A673 (cell line): ENCODE measurements at regions not wholly inside any gene's neighbourhood (a gene's known extent, or its start where the extent isn't known, plus 50 kb on each side); places are given as distances from the start of the nearest gene placed in this dataset.

Experiments used
- BruUV-seq: library from RNA; stranded (reverse); fragments of 400-500 nt; replicated peaks from 2 replicates; lab custom pipeline; 2021; lab: Mats Ljungman, UMichigan
- CTCF ChIA-PET: fragments of 300-600 bp; sonication (Branson Sonifier 250); formaldehyde crosslinking; loops from one replicate; lab custom pipeline; 2022; ENCODE audit warnings: antibody characterized with exemption; lab: Charles Lee
- POLR2A ChIA-PET: fragments of 300-600 bp; sonication (Branson Sonifier 250); formaldehyde crosslinking; loops from one replicate; lab custom pipeline; 2022; ENCODE audit warnings: antibody characterized with exemption; ENCODE audit not compliant: low non-redundant PET; lab: Charles Lee
- DNase-seq: peaks from one replicate; pipeline ENCODE4 v3.0.0-alpha.2; 2015; ENCODE audit warnings: low spot score
- H3K27ac ChIP-seq: fragments of 200-600 bp; sonication (generic); 2 replicates; pipeline ENCODE4 v1.5.1; 2016; ENCODE audit warnings: mixed run types, low read depth, mild to moderate bottlenecking, mixed read lengths, antibody characterized with exemption, low read length; ENCODE audit not compliant: poor library complexity, severe bottlenecking
- H3K27me3 ChIP-seq: fragments of 200-600 bp; sonication (generic); replicated peaks from 2 replicates; pipeline ENCODE4 v1.6.1; 2017; ENCODE audit warnings: mixed run types, low read depth, mild to moderate bottlenecking, mixed read lengths, antibody characterized with exemption, low read length; ENCODE audit not compliant: insufficient read depth, poor library complexity
- H3K36me3 ChIP-seq: fragments of 200-600 bp; sonication (generic); 2 replicates; pipeline ENCODE4 v1.6.1; 2016; ENCODE audit warnings: mixed run types, mild to moderate bottlenecking, mixed read lengths, antibody characterized with exemption, low read length; ENCODE audit not compliant: insufficient read depth, poor library complexity, severe bottlenecking
- H3K4me1 ChIP-seq: fragments of 200-600 bp; sonication (generic); 2 replicates; pipeline ENCODE4 v1.6.1; 2017; ENCODE audit warnings: mixed run types, mild to moderate bottlenecking, mixed read lengths, antibody characterized with exemption, low read length; ENCODE audit not compliant: insufficient read depth, poor library complexity, severe bottlenecking
- H3K4me3 ChIP-seq: fragments of 200-600 bp; sonication (generic); 2 replicates; pipeline ENCODE4 v1.5.1; 2016; ENCODE audit warnings: low read depth, mixed run types, mild to moderate bottlenecking, mixed read lengths, low read length; ENCODE audit not compliant: poor library complexity, severe bottlenecking
- H3K9me3 ChIP-seq: fragments of 200-600 bp; sonication (generic); 2 replicates; pipeline ENCODE4 v1.6.1; 2016; ENCODE audit warnings: mixed run types, low read depth, mild to moderate bottlenecking, mixed read lengths, antibody characterized with exemption, low read length; ENCODE audit not compliant: poor library complexity, severe bottlenecking
- EZH2 ChIP-seq: fragments of 200-600 bp; sonication (generic); IDR thresholded peaks from 2 replicates; pipeline ENCODE4 v1.6.1; 2017; ENCODE audit warnings: borderline replicate concordance, low read depth, mild to moderate bottlenecking, mixed read lengths, antibody characterized with exemption, low read length; ENCODE audit not compliant: poor library complexity, severe bottlenecking
- intact Hi-C: fragments of 100-400 bp; cut with micrococcal nuclease; formaldehyde crosslinking; loops from one replicate; pipeline ENCODE4 v1.10.0; 2022; ENCODE audit not compliant: unreplicated experiment
- TF ChIP-seq, protein P1 (sequence below): fragments of 300-800, 200-600 bp; sonication (generic); conservative IDR thresholded peaks from 2 replicates; pipeline ENCODE4 v1.5.1; 2017; ENCODE audit warnings: low read depth, mild to moderate bottlenecking, antibody characterized with exemption, low read length, moderate library complexity, mixed read lengths

GRCh38 chr2:235244255-235245220 lies 249.3 kb upstream of the AGAP1 start:
- no peaks in the 10 kb centered on the region for H3K9me3 ChIP-seq
- no peaks in the 10 kb centered on the region for H3K36me3 ChIP-seq
- CTCF ChIA-PET = interaction anchor here (0.7 kb wide), 1 partner anchor 308 kb away, joined by 4 read pairs; no protein-coding TSS in a partner anchor
- DNase-seq = no peak
- H3K27ac ChIP-seq = no peak overlapping the region
- TF ChIP-seq EZH2 = no peak
- TF ChIP-seq, protein P1, sequence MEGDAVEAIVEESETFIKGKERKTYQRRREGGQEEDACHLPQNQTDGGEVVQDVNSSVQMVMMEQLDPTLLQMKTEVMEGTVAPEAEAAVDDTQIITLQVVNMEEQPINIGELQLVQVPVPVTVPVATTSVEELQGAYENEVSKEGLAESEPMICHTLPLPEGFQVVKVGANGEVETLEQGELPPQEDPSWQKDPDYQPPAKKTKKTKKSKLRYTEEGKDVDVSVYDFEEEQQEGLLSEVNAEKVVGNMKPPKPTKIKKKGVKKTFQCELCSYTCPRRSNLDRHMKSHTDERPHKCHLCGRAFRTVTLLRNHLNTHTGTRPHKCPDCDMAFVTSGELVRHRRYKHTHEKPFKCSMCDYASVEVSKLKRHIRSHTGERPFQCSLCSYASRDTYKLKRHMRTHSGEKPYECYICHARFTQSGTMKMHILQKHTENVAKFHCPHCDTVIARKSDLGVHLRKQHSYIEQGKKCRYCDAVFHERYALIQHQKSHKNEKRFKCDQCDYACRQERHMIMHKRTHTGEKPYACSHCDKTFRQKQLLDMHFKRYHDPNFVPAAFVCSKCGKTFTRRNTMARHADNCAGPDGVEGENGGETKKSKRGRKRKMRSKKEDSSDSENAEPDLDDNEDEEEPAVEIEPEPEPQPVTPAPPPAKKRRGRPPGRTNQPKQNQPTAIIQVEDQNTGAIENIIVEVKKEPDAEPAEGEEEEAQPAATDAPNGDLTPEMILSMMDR = no peak
- POLR2A ChIA-PET = interaction anchor here (0.6 kb wide), 1 partner anchor 1071 kb away, joined by 4 read pairs; no protein-coding TSS in a partner anchor
- no peaks in the 10 kb centered on the region for H3K4me1 ChIP-seq
- no TSS peak for BruUV-seq
- intact Hi-C loops = no loop called here
- H3K4me3 ChIP-seq = no peak overlapping the region
- no peaks in the 10 kb centered on the region for H3K27me3 ChIP-seq

- no peak for DNase-seq
- POLR2A ChIA-PET = interaction anchor here (0.6 kb wide), 1 partner anchor 349 kb away, joined by 4 read pairs; no protein-coding TSS in a partner anchor
- Histone ChIP-seq H3K27me3 (no peaks in the 10 kb centered on the region), H3K4me1 (no peaks in the 10 kb centered on the region), H3K36me3 (no peaks in the 10 kb centered on the region), H3K4me3 (no peak overlapping the region), H3K9me3 (no peaks in the 10 kb centered on the region), H3K27ac (no peak overlapping the region)
- BruUV-seq = no TSS peak
- TF ChIP-seq EZH2 = no peak
- TF ChIP-seq, protein P1 = no peak
- intact Hi-C loops = no loop called here
- CTCF ChIA-PET = no interaction called here
Observed at GRCh38 chr2:235247001-235247400, 246.8 kb upstream of the AGAP1 start.

GRCh38 chr2:235255693-235256092 lies 238.2 kb upstream of the AGAP1 start:
- Histone ChIP-seq H3K9me3 (no peaks in the 10 kb centered on the region), H3K27me3 (no peaks in the 10 kb centered on the region), H3K27ac (no peak overlapping the region), H3K4me1 (no peaks in the 10 kb centered on the region), H3K36me3 (no peaks in the 10 kb centered on the region), H3K4me3 (no peak overlapping the region)
- BruUV-seq = no TSS peak
- POLR2A ChIA-PET = no interaction called here
- intact Hi-C loops = no loop called here
- DNase-seq = no peak
- CTCF ChIA-PET = no interaction called here
- TF ChIP-seq, protein P1 = no peak
- no peak for TF ChIP-seq EZH2
